Activated CD4-positive, alpha-beta memory T cell treated with anti-CD3 and anti-CD28 coated beads for 36 hours (primary cell): ENCODE measurements at regions not wholly inside any gene's neighbourhood (a gene's known extent, or its start where the extent isn't known, plus 50 kb on each side); places are given as distances from the start of the nearest gene placed in this dataset.

Experiments used
- CTCF ChIA-PET: fragments of 350-600 bp; sonication (Branson Sonifier 250); formaldehyde crosslinking; loops from one replicate; lab custom pipeline; 2021; ENCODE audit warnings: antibody characterized with exemption, inconsistent platforms; lab: Charles Lee
- POLR2A ChIA-PET: fragments of 350-600 bp; sonication (Branson Sonifier 250); formaldehyde crosslinking; loops from one replicate; lab custom pipeline; 2021; ENCODE audit warnings: antibody characterized with exemption; lab: Charles Lee
- DNase-seq: peaks from one replicate; pipeline ENCODE4 v3.0.0-alpha.2; 2020
- H3K27ac Mint-ChIP-seq: one replicate; pipeline ENCODE4 v1.8.0; 2021; ENCODE audit warnings: mixed read lengths
- H3K27me3 Mint-ChIP-seq: one replicate; pipeline ENCODE4 v1.8.0; 2021; ENCODE audit warnings: mixed read lengths
- H3K36me3 Mint-ChIP-seq: one replicate; pipeline ENCODE4 v1.8.0; 2021; ENCODE audit warnings: mixed read lengths
- H3K4me1 Mint-ChIP-seq: one replicate; pipeline ENCODE4 v1.8.0; 2021; ENCODE audit warnings: low read depth, mixed read lengths
- H3K4me3 Mint-ChIP-seq: one replicate; pipeline ENCODE4 v1.8.0; 2021; ENCODE audit warnings: mild to moderate bottlenecking, mixed read lengths
- H3K9me3 Mint-ChIP-seq: one replicate; pipeline ENCODE4 v1.8.0; 2021; ENCODE audit warnings: mixed read lengths
- intact Hi-C: fragments of 100-400 bp; cut with micrococcal nuclease; formaldehyde crosslinking; loops from one replicate; pipeline ENCODE4 v1.15.1; 2023

DNA sequence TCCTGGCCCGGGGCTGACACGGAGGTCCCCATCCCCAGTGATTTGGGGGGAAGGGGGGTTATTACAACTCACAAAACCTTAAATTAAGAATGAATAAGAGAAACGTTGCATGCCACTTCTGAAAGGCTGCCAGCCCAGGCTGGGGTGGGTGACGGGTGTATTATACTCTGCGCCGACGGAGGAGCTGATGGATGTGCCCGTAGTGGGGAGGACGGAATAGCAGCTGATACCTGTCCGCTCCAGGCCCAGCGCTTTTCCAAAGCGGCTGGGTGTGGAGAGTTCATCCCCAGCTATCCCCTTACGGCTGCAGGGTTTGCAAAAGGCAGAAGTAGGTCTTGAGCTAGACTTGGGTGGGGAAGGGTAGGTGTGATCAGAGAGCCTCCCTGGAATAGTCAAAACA lies 63.8 kb upstream of the CASZ1 start:
- H3K36me3 Mint-ChIP-seq: no peaks in the 10 kb centered on the region
- H3K4me1 Mint-ChIP-seq: no peaks in the 10 kb centered on the region
- no peak for DNase-seq
- H3K27me3 Mint-ChIP-seq: peaks cover 23% of the 10 kb centered on the region
- H3K4me3 Mint-ChIP-seq: no peak overlapping the region
- no peak overlapping the region for H3K27ac Mint-ChIP-seq
- POLR2A ChIA-PET: no interaction called here
- CTCF ChIA-PET: interaction anchor here (1.0 kb wide), 1 partner anchor 365 kb away, joined by 3 read pairs; no protein-coding TSS in a partner anchor
- no peaks in the 10 kb centered on the region for H3K9me3 Mint-ChIP-seq
- intact Hi-C loops: no loop called here

DNA sequence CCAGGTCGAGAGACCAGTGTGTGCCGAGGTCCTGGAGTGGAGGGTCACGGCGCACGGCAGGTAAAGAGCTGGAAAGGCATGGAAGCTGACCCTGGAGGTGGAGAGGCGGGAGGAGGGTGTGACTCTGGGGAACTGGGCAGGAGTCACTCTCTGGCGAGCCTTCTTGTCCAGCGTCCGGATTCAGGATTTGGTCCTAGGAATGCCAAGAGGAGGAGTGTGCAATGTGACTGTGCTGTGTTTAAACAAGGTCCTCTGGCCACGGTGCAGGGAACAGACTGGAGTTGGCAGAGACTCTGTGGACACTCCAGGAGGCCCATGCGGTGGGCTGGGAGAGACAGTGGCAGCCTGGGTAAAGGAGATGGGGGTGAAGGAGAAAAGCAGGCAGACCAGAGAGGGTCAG lies 64.2 kb upstream of the CASZ1 start:
- ChIA-PET CTCF (interaction anchor here (1.0 to 1.5 kb wide), 2 partner anchors 287 to 365 kb away, joined by 3 to 4 read pairs; no protein-coding TSS in a partner anchor), POLR2A (no interaction called here)
- no peak overlapping the region for H3K4me3 Mint-ChIP-seq
- DNase-seq: no peak
- no peaks in the 10 kb centered on the region for H3K9me3 Mint-ChIP-seq
- intact Hi-C loops: no loop called here
- no peak overlapping the region for H3K27ac Mint-ChIP-seq
- H3K36me3 Mint-ChIP-seq: no peaks in the 10 kb centered on the region
- H3K4me1 Mint-ChIP-seq: no peaks in the 10 kb centered on the region
- peaks cover 28% of the 10 kb centered on the region for H3K27me3 Mint-ChIP-seq

DNA sequence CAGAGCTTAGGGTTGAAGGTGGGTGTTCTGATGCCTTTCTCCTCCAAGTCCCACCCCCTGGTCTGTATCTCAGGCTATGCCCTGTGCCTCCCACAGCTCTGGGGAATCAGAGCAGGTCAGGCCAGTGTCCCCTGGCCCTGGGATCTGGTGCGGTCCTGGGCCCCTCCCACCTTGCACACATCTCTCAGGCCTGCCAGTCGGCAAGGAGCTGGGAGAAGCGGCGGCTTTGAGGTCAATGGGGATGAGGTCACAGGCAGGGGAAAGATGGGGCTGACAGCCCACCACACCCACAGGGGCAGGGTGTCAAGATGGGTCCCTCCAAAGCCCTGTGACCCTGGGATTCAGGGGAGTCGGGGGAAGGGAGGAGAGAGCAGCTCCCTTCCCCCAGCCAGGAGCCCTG lies 65.4 kb upstream of the CASZ1 start:
- Mint-ChIP-seq H3K4me3 (no peak overlapping the region), H3K4me1 (peaks cover 4% of the 10 kb centered on the region), H3K9me3 (no peaks in the 10 kb centered on the region), H3K27ac (no peak overlapping the region), H3K27me3 (peaks cover 35% of the 10 kb centered on the region), H3K36me3 (no peaks in the 10 kb centered on the region)
- intact Hi-C loops: no loop called here
- CTCF ChIA-PET: interaction anchor here (0.6 to 1.5 kb wide), 3 partner anchors 10 to 367 kb away, joined by 3 to 5 read pairs (median 4); no protein-coding TSS in a partner anchor
- no peak for DNase-seq
- POLR2A ChIA-PET: no interaction called here

DNA sequence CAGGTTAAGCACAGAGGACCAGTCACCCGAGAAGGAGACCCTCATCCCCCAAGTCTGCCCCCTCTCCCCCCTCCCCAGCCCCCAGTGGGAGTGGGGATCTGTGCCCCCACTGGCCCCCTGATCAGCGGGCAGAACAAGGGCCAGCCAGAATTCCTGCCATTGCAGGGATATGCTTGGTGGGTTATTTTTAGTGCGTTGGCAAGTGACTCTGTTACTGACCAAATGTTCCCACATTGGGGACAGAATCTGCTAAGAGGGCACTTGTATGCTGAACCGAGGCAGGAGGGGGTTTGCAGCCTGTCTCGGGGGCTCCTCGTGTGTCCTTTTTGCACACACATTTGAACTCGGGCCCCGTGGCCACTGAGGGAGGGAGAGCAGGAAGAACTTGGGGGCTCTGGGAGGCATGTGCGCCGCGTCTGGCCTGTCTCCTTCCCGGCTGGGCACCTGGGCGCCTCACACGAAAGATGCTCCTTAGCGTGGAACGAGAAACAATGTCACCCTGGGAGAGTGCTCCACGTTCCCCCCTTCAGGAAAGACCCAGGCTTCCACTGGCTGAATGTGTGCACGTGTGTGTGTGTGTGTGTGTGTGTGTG lies 66.4 kb upstream of the CASZ1 start:
- Mint-ChIP-seq H3K27ac (no peak overlapping the region), H3K4me1 (peaks cover 10% of the 10 kb centered on the region), H3K9me3 (no peaks in the 10 kb centered on the region), H3K36me3 (no peaks in the 10 kb centered on the region), H3K27me3 (peaks cover 41% of the 10 kb centered on the region), H3K4me3 (no peak overlapping the region)
- POLR2A ChIA-PET: no interaction called here
- no peak for DNase-seq
- intact Hi-C loops: no loop called here
- CTCF ChIA-PET: interaction anchor here (1.3 kb wide), 1 partner anchor 368 kb away, joined by 5 read pairs; no protein-coding TSS in a partner anchor

DNA sequence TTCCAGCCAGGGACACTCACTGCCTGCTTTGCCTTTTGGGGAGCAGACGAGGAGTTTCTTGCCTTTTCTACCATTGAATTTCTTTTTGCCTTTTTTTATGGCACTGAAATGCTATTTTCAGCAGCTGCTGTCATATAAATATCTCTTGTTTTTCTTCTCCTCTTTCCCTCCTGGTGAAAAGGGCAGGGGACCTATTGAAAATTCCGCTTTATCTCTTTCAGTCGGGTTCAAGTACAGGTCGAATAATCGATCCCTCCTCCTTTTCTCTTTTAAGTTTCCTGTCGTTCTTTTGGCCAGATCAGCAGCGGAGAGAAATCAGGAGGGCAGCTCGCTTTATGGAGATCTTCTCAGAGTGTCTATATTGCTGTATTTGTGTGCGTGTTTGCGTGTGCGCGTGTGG lies 67.4 kb upstream of the CASZ1 start:
- POLR2A ChIA-PET: interaction anchor here (0.6 kb wide), 1 partner anchor 902 kb away, joined by 3 read pairs; no protein-coding TSS in a partner anchor
- intact Hi-C loops: no loop called here
- no peak for DNase-seq
- H3K27ac Mint-ChIP-seq: no peak overlapping the region
- no peaks in the 10 kb centered on the region for H3K36me3 Mint-ChIP-seq
- no peak overlapping the region for H3K4me3 Mint-ChIP-seq
- peaks cover 10% of the 10 kb centered on the region for H3K4me1 Mint-ChIP-seq
- H3K9me3 Mint-ChIP-seq: no peaks in the 10 kb centered on the region
- peaks cover 50% of the 10 kb centered on the region for H3K27me3 Mint-ChIP-seq
- CTCF ChIA-PET: interaction anchor here (1.8 to 4.2 kb wide), 2 partner anchors 78 to 369 kb away, joined by 5 to 29 read pairs; no protein-coding TSS in a partner anchor

DNA sequence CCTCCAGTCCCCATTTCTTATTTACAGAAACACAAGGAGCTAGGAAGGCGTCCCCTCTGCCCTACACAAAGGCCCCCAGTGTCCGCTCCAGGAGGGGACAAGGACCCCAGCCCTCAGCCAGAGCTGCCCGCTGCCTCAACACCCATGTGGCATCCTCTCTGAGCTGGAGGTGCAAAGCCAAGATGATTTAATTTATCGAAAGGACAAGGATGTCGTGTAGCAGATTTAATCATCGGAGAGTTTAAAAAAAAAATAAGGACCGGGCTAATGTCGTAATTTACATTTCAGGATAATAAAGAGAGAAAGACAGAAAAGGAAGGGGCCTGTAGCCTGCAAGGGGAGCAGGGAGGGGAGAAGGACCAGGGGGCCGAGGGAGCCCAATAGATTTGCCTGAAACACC lies 68.3 kb upstream of the CASZ1 start:
- POLR2A ChIA-PET: no interaction called here
- Mint-ChIP-seq H3K4me3 (no peak overlapping the region), H3K36me3 (no peaks in the 10 kb centered on the region), H3K4me1 (peaks cover 10% of the 10 kb centered on the region), H3K27me3 (peaks cover 55% of the 10 kb centered on the region), H3K9me3 (no peaks in the 10 kb centered on the region), H3K27ac (no peak overlapping the region)
- intact Hi-C loops: loop anchor here (5.0 kb wide), 1 partner anchor 78 kb away; no protein-coding TSS in a partner anchor
- CTCF ChIA-PET: interaction anchor here (1.5 to 4.2 kb wide), 3 partner anchors 77 to 435 kb away, joined by 3 to 29 read pairs (median 5); partner anchors contain the start of gene CENPS
- no peak for DNase-seq

DNA sequence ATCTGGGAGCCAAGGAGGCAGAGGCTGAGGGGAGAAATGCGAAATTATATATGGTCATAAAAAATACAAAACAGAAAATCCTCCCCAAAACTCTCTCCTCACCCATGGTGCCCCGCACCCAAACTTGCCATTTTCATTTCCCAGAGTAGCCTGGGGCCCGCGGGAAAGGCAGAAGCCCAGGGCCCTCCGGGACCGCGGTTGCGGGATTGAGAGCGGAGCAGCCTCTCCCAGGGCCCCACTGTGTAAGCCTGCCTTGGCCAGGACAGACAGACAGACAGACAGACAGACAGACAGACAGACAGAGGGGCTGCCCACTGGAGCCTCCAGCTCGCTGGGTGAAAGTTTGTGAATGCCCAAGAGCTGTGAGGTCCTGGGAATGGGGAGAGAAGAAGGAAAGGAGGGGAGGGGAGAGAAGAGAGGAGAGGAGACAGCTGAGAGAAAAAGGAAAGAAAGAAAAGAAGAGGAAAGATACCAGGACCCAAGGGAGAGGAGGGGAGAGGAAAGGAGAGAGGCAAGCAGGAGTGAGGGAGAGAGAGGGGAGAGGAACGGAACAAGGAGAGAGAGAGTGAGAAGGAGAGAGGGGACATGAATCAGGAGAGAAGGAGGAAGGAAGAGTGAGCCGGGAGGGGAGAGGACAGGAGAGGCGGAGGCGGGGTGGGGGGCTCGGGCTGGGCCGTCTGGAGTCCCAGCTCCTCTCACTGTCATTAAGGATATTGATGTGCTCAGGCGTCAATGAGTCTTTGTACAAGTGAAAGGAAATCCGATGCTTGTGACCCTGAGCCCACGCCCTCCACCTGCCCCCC lies 69.3 kb upstream of the CASZ1 start:
- H3K36me3 Mint-ChIP-seq: no peaks in the 10 kb centered on the region
- no peaks in the 10 kb centered on the region for H3K9me3 Mint-ChIP-seq
- peaks cover 60% of the 10 kb centered on the region for H3K27me3 Mint-ChIP-seq
- no peak overlapping the region for H3K27ac Mint-ChIP-seq
- no peak for DNase-seq
- CTCF ChIA-PET: interaction anchor here (1.3 to 4.2 kb wide), 5 partner anchors 77 to 436 kb away, joined by 3 to 29 read pairs (median 3); partner anchors contain the start of gene CENPS
- POLR2A ChIA-PET: no interaction called here
- H3K4me3 Mint-ChIP-seq: no peak overlapping the region
- peaks cover 10% of the 10 kb centered on the region for H3K4me1 Mint-ChIP-seq
- intact Hi-C loops: loop anchor here (1.0 to 5.0 kb wide), 2 partner anchors 77 to 173 kb away; no protein-coding TSS in a partner anchor

DNA sequence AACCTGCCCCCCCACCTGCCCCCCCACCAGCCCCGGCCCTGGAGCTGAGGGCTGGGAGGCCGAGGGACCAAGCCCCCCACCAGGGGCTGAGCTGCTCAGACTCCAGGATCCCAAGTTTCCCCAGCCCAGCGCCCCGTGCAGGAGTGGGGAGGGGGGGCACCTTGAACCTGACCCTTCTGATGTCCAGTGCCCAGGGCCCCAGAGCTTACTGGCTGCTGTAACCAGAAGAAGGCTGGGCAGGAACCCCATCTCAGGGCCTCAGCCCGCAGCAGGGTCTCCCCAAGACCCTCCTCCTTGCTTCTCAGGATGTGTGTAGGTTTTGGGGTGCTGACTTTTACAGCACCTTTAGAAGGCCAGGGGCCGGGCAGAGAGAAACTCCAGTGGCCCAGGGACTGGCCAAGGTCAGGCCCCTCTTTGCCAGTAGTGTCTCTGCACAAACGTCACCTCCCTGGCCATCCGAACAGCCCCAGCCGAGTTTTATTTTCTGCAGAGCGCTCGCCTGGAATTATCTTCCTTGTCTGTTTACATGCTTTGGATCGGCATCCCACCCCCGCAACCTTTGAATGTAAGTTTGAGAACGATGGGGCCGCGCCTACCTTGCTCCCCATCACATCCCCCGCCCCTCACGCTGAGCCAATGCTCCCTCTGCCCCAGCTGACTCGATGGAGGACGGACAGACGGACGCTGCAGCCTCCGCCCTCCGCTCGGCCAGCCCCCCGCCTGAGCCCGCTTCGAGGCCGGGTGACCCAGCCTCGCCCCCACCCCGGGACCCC lies 70.1 kb upstream of the CASZ1 start:
- Mint-ChIP-seq H3K27ac (no peak overlapping the region), H3K4me1 (peaks cover 10% of the 10 kb centered on the region), H3K36me3 (no peaks in the 10 kb centered on the region), H3K9me3 (no peaks in the 10 kb centered on the region), H3K4me3 (peak overlapping the region; percentile 25), H3K27me3 (peaks cover 62% of the 10 kb centered on the region)
- ChIA-PET POLR2A (no interaction called here), CTCF (interaction anchor here (0.7 to 4.2 kb wide), 11 partner anchors 12 to 371 kb away, joined by 3 to 29 read pairs (median 3); no protein-coding TSS in a partner anchor)
- intact Hi-C loops: loop anchor here (1.0 to 5.0 kb wide), 4 partner anchors 76 to 371 kb away; no protein-coding TSS in a partner anchor
- DNase-seq: peak; percentile 49

DNA sequence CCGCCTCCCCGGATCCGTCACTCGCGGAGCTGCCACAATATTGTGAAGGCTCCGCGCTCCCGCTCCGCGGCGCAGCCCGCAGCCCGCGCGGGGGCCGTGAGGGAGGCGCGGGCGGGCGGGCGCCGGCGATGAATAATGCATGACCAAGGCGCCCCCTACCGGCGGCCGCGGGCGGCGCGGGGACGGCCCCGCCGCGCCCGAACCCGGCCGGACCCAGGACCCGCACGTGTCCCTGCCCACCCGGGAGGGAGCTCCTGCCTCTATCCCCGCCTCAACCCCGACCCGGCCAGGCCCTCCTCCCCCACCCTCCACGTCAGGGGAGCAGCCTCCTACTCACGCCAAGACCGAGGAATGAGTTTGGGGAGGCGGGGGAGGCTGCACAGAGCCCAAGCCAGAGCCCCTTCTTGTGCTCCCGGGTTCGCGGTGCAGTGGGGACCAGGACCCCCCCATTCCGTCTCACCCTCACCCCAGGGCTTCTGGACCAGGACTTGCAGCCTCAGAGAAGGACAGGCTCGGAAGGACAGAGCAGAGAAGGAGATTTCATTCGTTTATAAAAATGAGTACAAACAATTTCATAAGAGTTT lies 70.8 kb upstream of the CASZ1 start:
- H3K27me3 Mint-ChIP-seq: peaks cover 60% of the 10 kb centered on the region
- POLR2A ChIA-PET: no interaction called here
- CTCF ChIA-PET: interaction anchor here (0.6 to 4.2 kb wide), 12 partner anchors 11 to 372 kb away, joined by 3 to 29 read pairs (median 3); no protein-coding TSS in a partner anchor
- H3K36me3 Mint-ChIP-seq: no peaks in the 10 kb centered on the region
- H3K4me1 Mint-ChIP-seq: peaks cover 10% of the 10 kb centered on the region
- intact Hi-C loops: loop anchor here (1.0 to 5.0 kb wide), 3 partner anchors 75 to 372 kb away; no protein-coding TSS in a partner anchor
- H3K4me3 Mint-ChIP-seq: no peak overlapping the region
- H3K9me3 Mint-ChIP-seq: no peaks in the 10 kb centered on the region
- DNase-seq: peak; percentile 60
- no peak overlapping the region for H3K27ac Mint-ChIP-seq

DNA sequence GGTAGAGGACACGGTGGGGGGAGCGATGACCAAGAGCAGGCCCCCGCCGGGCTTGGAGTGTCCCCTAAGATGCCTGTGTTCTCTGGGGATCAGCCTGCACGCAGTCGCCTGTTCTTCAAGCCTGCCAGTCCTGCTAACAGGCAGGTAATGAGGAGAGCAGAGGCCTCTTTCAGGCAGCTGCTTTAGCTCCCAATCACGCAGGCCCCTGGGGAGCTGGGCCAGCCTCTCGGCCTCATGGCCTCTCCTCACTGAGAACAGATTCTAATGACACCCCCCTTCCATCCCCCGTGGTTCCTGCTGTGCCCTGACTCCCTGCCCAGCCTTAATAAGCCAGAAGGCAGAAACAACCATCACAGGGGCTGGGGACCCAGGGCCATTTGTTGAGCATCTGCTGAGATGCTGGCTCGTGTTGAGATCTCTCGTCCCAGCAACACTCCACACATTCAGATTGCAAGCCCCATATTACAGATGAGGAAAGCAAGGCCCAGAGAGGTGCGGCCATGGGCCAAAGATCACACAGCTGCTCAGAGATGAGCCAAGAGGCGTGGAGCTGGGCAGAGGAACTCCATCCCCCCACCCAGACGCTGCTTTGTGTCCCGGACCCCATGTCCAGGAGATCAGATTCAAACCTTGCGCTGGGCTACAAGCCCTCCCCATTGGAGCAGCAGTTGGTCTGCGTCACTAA lies 71.6 kb upstream of the CASZ1 start:
- POLR2A ChIA-PET: no interaction called here
- DNase-seq: no peak
- CTCF ChIA-PET: interaction anchor here (1.5 to 2.7 kb wide), 2 partner anchors 74 to 360 kb away, joined by 4 to 15 read pairs; no protein-coding TSS in a partner anchor
- H3K4me1 Mint-ChIP-seq: peaks cover 10% of the 10 kb centered on the region
- H3K27ac Mint-ChIP-seq: no peak overlapping the region
- intact Hi-C loops: loop anchor here (1.0 to 5.0 kb wide), 3 partner anchors 74 to 373 kb away; no protein-coding TSS in a partner anchor
- H3K36me3 Mint-ChIP-seq: no peaks in the 10 kb centered on the region
- no peaks in the 10 kb centered on the region for H3K9me3 Mint-ChIP-seq
- H3K4me3 Mint-ChIP-seq: no peak overlapping the region
- peaks cover 57% of the 10 kb centered on the region for H3K27me3 Mint-ChIP-seq
